ENCODE measurements at regions not wholly inside any gene's neighbourhood (a gene's known extent, or its start where the extent isn't known, plus 50 kb on each side); places are given as distances from the start of the nearest gene placed in this dataset.

- no peak for TF ChIP-seq CREB1 (IDR thresholded peaks at IDR 0.05; ENCODE audit: low read depth)
- TF ChIP-seq, protein P1, sequence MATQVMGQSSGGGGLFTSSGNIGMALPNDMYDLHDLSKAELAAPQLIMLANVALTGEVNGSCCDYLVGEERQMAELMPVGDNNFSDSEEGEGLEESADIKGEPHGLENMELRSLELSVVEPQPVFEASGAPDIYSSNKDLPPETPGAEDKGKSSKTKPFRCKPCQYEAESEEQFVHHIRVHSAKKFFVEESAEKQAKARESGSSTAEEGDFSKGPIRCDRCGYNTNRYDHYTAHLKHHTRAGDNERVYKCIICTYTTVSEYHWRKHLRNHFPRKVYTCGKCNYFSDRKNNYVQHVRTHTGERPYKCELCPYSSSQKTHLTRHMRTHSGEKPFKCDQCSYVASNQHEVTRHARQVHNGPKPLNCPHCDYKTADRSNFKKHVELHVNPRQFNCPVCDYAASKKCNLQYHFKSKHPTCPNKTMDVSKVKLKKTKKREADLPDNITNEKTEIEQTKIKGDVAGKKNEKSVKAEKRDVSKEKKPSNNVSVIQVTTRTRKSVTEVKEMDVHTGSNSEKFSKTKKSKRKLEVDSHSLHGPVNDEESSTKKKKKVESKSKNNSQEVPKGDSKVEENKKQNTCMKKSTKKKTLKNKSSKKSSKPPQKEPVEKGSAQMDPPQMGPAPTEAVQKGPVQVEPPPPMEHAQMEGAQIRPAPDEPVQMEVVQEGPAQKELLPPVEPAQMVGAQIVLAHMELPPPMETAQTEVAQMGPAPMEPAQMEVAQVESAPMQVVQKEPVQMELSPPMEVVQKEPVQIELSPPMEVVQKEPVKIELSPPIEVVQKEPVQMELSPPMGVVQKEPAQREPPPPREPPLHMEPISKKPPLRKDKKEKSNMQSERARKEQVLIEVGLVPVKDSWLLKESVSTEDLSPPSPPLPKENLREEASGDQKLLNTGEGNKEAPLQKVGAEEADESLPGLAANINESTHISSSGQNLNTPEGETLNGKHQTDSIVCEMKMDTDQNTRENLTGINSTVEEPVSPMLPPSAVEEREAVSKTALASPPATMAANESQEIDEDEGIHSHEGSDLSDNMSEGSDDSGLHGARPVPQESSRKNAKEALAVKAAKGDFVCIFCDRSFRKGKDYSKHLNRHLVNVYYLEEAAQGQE (IDR thresholded peaks at IDR 0.05; ENCODE audit: low read depth), result no peak
These were observed 90.1 kb upstream of the KLF7 start for GRCh38 chr2:207255565-207256470.

Data from Ishikawa (cell line).